Endothelial cell of umbilical vein (primary cell): ENCODE measurements at regions not wholly inside any gene's neighbourhood (a gene's known extent, or its start where the extent isn't known, plus 50 kb on each side); places are given as distances from the start of the nearest gene placed in this dataset.

Source experiments
- CTCF ChIP-seq, 2 donors: IDR thresholded peaks; 1 replicate in 1 of 2; 2 replicates in 1 of 2; pipeline ENCODE4 v1.5.1; 2011; ENCODE audit warnings: low read length in 2 of 2, mild to moderate bottlenecking in 2 of 2, moderate library complexity in 2 of 2, control low read depth in 1 of 2, inconsistent platforms in 1 of 2, low read depth in 1 of 2; ENCODE audit not compliant: insufficient read depth in 1 of 2; ENCODE audit errors: extremely low read depth in 1 of 2
- EZH2 ChIP-seq: IDR thresholded peaks from 2 replicates; pipeline ENCODE4 v1.6.1; 2012; ENCODE audit warnings: borderline replicate concordance, low read depth, mild to moderate bottlenecking, moderate library complexity, low read length, inconsistent platforms; ENCODE audit not compliant: severe bottlenecking
- JUN ChIP-seq: IDR thresholded peaks from 2 replicates; pipeline ENCODE4 v1.6.1; 2011; ENCODE audit warnings: borderline replicate concordance, low read depth; ENCODE audit not compliant: insufficient read length, insufficient read depth
- POLR2A ChIP-seq: IDR thresholded peaks from 2 replicates; pipeline ENCODE4 v1.6.1; 2012; ENCODE audit warnings: low read depth, mild to moderate bottlenecking, control low read depth, low read length
- POLR2AphosphoS5 ChIP-seq: IDR thresholded peaks from 2 replicates; pipeline ENCODE4 v1.6.1; 2012; ENCODE audit warnings: low read depth, mild to moderate bottlenecking, control low read depth, low read length, moderate library complexity; ENCODE audit not compliant: insufficient read depth

GRCh38 chr5:12745537-12745936 lies 841.3 kb upstream of the CTNND2 start:
- no peak for TF ChIP-seq CTCF (IDR thresholded peaks at IDR 0.05; ENCODE audit: extremely low read depth in 1 of 2, insufficient read depth in 1 of 2, low read depth in 1 of 2, low read length in 2 of 2)
- no peak for TF ChIP-seq EZH2
- TF ChIP-seq POLR2A: no peak
- TF ChIP-seq POLR2AphosphoS5: no peak
- no peak for TF ChIP-seq JUN
